Adipose tissue (tissue), 3 donors: ENCODE measurements at regions not wholly inside any gene's neighbourhood (a gene's known extent, or its start where the extent isn't known, plus 50 kb on each side); places are given as distances from the start of the nearest gene placed in this dataset.

Experiments used
- H3K27ac ChIP-seq: one replicate; pipeline ENCODE4 v1.5.1; 2013; ENCODE audit warnings: low read depth, low read length
- WGBS, 3 donors: extraction: QIAGEN DNeasy Blood & Tissue Kit; methylation state at CpG; one replicate each; pipeline ENCODE4 v1.1.7; 2013; 5-methylcytosine and 5-hydroxymethylcytosine counted together
- donor health status: healthy with polysubstance abuse.
- donor health status: Bipolar disorder and iron deficiency.
- donor health status: healthy.

GRCh38 chr20:23151008-23151703 lies 65.0 kb upstream of the CD93 start:
- WGBS, 3 donors = 77 to 85% (median 83%) methylated on average over 8 of the region's 8 CpGs
- no peak overlapping the region for H3K27ac ChIP-seq

GRCh38 chr20:23150304-23151007 lies 64.3 kb upstream of the CD93 start:
- 56 to 86% (median 83%) methylated on average over 8 of the region's 8 CpGs for WGBS, 3 donors
- H3K27ac ChIP-seq = no peak overlapping the region

GRCh38 chr20:23149623-23150279 lies 63.6 kb upstream of the CD93 start:
- H3K27ac ChIP-seq = no peak overlapping the region
- WGBS, 3 donors = 81 to 89% (median 87%) methylated on average over 7 of the region's 7 CpGs

GRCh38 chr20:23148731-23149570 lies 62.8 kb upstream of the CD93 start:
- no peak overlapping the region for H3K27ac ChIP-seq

GRCh38 chr20:23147964-23148730 lies 62.0 kb upstream of the CD93 start:
- WGBS, 3 donors = 37 to 70% (median 37%) methylated on average over 9 of the region's 9 CpGs
- peak overlapping the region; percentile 48 for H3K27ac ChIP-seq

More at GRCh38 chr20:23148731-23149570, 62.8 kb upstream of the CD93 start:
- WGBS, 3 donors = 77 to 92% (median 90%) methylated on average over 10 of the region's 10 CpGs

GRCh38 chr20:23147647-23147963 lies 61.5 kb upstream of the CD93 start:
- H3K27ac ChIP-seq = no peak overlapping the region
- 47 to 70% (median 57%) methylated on average over 4 of the region's 4 CpGs for WGBS, 3 donors

GRCh38 chr20:23146857-23147637 lies 60.9 kb upstream of the CD93 start:
- WGBS, 3 donors = 68 to 75% (median 72%) methylated on average over 7 of the region's 7 CpGs
- H3K27ac ChIP-seq = no peak overlapping the region

GRCh38 chr20:23146181-23146580 lies 60.1 kb upstream of the CD93 start:
- 91 to 97% (median 94%) methylated on average over 9 of the region's 9 CpGs for WGBS, 3 donors
- H3K27ac ChIP-seq = no peak overlapping the region

- H3K27ac ChIP-seq = no peak overlapping the region
- WGBS, 3 donors = 81 to 84% (median 81%) methylated on average over 9 of the region's 9 CpGs
Observed at GRCh38 chr20:23145281-23145700, 59.2 kb upstream of the CD93 start.

GRCh38 chr20:23144856-23145255 lies 58.7 kb upstream of the CD93 start:
- H3K27ac ChIP-seq = no peak overlapping the region
- 82 to 84% (median 84%) methylated on average over 7 of the region's 7 CpGs for WGBS, 3 donors

GRCh38 chr20:23143986-23144690 lies 58.0 kb upstream of the CD93 start:
- H3K27ac ChIP-seq = no peak overlapping the region
- 82 to 98% (median 96%) methylated on average over 8 of the region's 8 CpGs for WGBS, 3 donors

GRCh38 chr20:23143098-23143497 lies 57.0 kb upstream of the CD93 start:
- no peak overlapping the region for H3K27ac ChIP-seq
- 6 to 36% (median 8%) methylated on average over 5 of the region's 5 CpGs for WGBS, 3 donors

- 72 to 82% (median 73%) methylated on average over 16 of the region's 16 CpGs for WGBS, 3 donors
Observed at GRCh38 chr20:23142162-23143050, 56.3 kb upstream of the CD93 start.

GRCh38 chr20:23141450-23142161 lies 55.5 kb upstream of the CD93 start:
- 78 to 79% (median 79%) methylated on average over 10 of the region's 10 CpGs for WGBS, 3 donors
- no peak overlapping the region for H3K27ac ChIP-seq

More at GRCh38 chr20:23142162-23143050, 56.3 kb upstream of the CD93 start:
- peak overlapping the region; percentile 86 for H3K27ac ChIP-seq

GRCh38 chr20:23140991-23141390 lies 54.9 kb upstream of the CD93 start:
- WGBS, 3 donors = 80 to 95% (median 91%) methylated on average over 5 of the region's 5 CpGs
- H3K27ac ChIP-seq = no peak overlapping the region
